ENCODE measurements at regions not wholly inside any gene's neighbourhood (a gene's known extent, or its start where the extent isn't known, plus 50 kb on each side); places are given as distances from the start of the nearest gene placed in this dataset.

DNA sequence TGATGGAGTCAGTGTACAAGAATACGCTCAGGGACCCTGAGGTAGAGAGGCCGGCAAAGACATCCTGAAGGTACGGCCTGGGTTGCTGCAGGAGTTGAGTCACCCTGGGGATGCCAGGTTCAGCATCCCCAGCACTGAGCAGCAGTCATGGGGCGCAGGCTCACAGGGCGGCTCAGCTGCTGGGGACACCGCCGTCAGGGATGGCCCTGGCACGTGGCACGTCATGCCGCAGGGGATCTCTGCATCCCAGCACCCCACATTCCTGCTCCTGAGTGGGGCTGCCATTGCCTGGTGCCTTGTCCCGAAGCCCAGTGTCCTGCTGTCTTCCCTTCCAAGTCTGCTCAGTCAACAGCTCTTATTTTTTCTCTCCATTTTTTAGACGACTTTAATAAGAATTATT lies 168.7 kb upstream of the NTM start:
- TF ChIP-seq POLR2A (IDR thresholded peaks at IDR 0.05) (no peak), CTCF (IDR thresholded peaks at IDR 0.05) (no peak)
